SK-N-SH (cell line): ENCODE measurements at regions not wholly inside any gene's neighbourhood (a gene's known extent, or its start where the extent isn't known, plus 50 kb on each side); places are given as distances from the start of the nearest gene placed in this dataset.

Experiments used
- CTCF ChIA-PET: fragments of 300-600, 350-600 bp; formaldehyde crosslinking; extraction: SDS; loops from one replicate; lab custom pipeline; 2021; lab: Yijun Ruan, JAX
- POLR2A ChIA-PET: fragments of 350-600 bp; sonication (Branson Sonifier 250); formaldehyde crosslinking; extraction: SDS; loops from one replicate; lab custom pipeline; 2020; ENCODE audit warnings: antibody characterized with exemption, inconsistent platforms; lab: Yijun Ruan, JAX
- DNase-seq: peaks from one replicate; pipeline ENCODE4 v3.0.0; 2012
- H2AFZ ChIP-seq: fragments of 200-600 bp; sonication (generic); 2 replicates; pipeline ENCODE4 v1.8.1; 2016; ENCODE audit warnings: antibody characterized with exemption, mild to moderate bottlenecking, low read depth
- H3F3A ChIP-seq: fragments of 200-600 bp; sonication (generic); replicated peaks from 2 replicates; pipeline ENCODE3; 2016; ENCODE audit warnings: antibody characterized with exemption, mild to moderate bottlenecking; ENCODE audit not compliant: insufficient read depth
- H3K27ac ChIP-seq, 2 experiments: fragments of 200-500 bp in 1 of 2; fragments of 200-600 bp in 1 of 2; sonication (Bioruptor generic) in 1 of 2; sonication (generic), shearing (Covaris generic) in 1 of 2; 2 replicates each; pipeline versions ENCODE4 v1.5.1 to v1.6.1; 2014 to 2016; ENCODE audit warnings: low read depth in 2 of 2, inconsistent platforms in 1 of 2, low read length in 1 of 2, mild to moderate bottlenecking in 1 of 2, mixed read lengths in 1 of 2
- H3K27me3 ChIP-seq: fragments of 200-600 bp; sonication (generic), shearing (Covaris generic); 2 replicates; pipeline ENCODE4 v1.6.1; 2016; ENCODE audit warnings: mixed run types; ENCODE audit not compliant: insufficient read depth
- H3K36me3 ChIP-seq, 2 experiments: fragments of 200-500 bp in 1 of 2; fragments of 200-600 bp in 1 of 2; sonication (Bioruptor generic) in 1 of 2; sonication (generic) in 1 of 2; replicated peaks in 1 of 2; 2 replicates each; pipeline versions ENCODE3 to v1.5.1; 2014 to 2016; ENCODE audit warnings: low read length in 1 of 2, mild to moderate bottlenecking in 1 of 2; ENCODE audit not compliant: insufficient read depth in 2 of 2, control insufficient read depth in 1 of 2
- H3K4me1 ChIP-seq, 2 experiments: fragments of 200-500 bp in 1 of 2; fragments of 200-600 bp in 1 of 2; sonication (Bioruptor generic) in 1 of 2; sonication (generic), shearing (Covaris generic) in 1 of 2; 2 replicates each; pipeline versions ENCODE4 v1.5.1 to v1.6.1; 2014 to 2016; ENCODE audit warnings: low read depth in 1 of 2, low read length in 1 of 2, mixed run types in 1 of 2; ENCODE audit not compliant: insufficient read depth in 2 of 2, control insufficient read depth in 1 of 2
- H3K4me2 ChIP-seq: fragments of 200-600 bp; sonication (generic), shearing (Covaris generic); 2 replicates; pipeline ENCODE4 v1.6.1; 2017; ENCODE audit warnings: mixed run types
- H3K4me3 ChIP-seq, 2 experiments: fragments of 200-500 bp in 1 of 2; fragments of 200-600 bp in 1 of 2; sonication (Bioruptor generic) in 1 of 2; sonication (generic), shearing (Covaris generic) in 1 of 2; 2 replicates each; pipeline versions ENCODE4 v1.5.1 to v1.8.1; 2014 to 2016; ENCODE audit warnings: low read depth in 2 of 2, inconsistent platforms in 1 of 2, low read length in 1 of 2, mild to moderate bottlenecking in 1 of 2, mixed read lengths in 1 of 2, moderate library complexity in 1 of 2
- H3K79me2 ChIP-seq: fragments of 200-600 bp; sonication (generic); 2 replicates; pipeline ENCODE4 v1.8.1; 2017; ENCODE audit warnings: mild to moderate bottlenecking; ENCODE audit not compliant: insufficient read depth
- H3K9ac ChIP-seq: fragments of 200-600 bp; sonication (generic); 2 replicates; pipeline ENCODE4 v1.6.1; 2017; ENCODE audit warnings: mixed run types
- H3K9me2 ChIP-seq: fragments of 200-600 bp; sonication (generic); 2 replicates; pipeline ENCODE4 v1.6.1; 2017; ENCODE audit warnings: mixed run types
- H3K9me3 ChIP-seq: fragments of 200-600 bp; sonication (generic); 2 replicates; pipeline ENCODE4 v1.6.1; 2017; ENCODE audit warnings: mixed run types, mild to moderate bottlenecking, moderate library complexity
- H4K20me1 ChIP-seq: fragments of 200-600 bp; sonication (generic); 2 replicates; pipeline ENCODE4 v1.6.1; 2017; ENCODE audit warnings: mild to moderate bottlenecking, mixed run types; ENCODE audit not compliant: insufficient read depth
- EP300 ChIP-seq, 2 experiments: IDR thresholded peaks; 2 replicates each; pipeline versions ENCODE4 v1.4.0 to v1.6.1; 2012; ENCODE audit warnings: borderline replicate concordance in 1 of 2, low read depth in 1 of 2, low read length in 1 of 2
- GABPA ChIP-seq: IDR thresholded peaks from 2 replicates; pipeline ENCODE4 v1.4.0; 2012; ENCODE audit warnings: low read depth, mild to moderate bottlenecking
- GATA2 ChIP-seq: sonication (generic); formaldehyde crosslinking; IDR thresholded peaks from 2 replicates; pipeline ENCODE4 v1.5.0; 2020; ENCODE audit warnings: mild to moderate bottlenecking, missing genetic modification reagents
- MEF2A ChIP-seq: IDR thresholded peaks from 2 replicates; pipeline ENCODE4 v1.4.0; 2012; ENCODE audit warnings: low read depth, borderline replicate concordance
- NRF1 ChIP-seq: IDR thresholded peaks from 2 replicates; pipeline ENCODE4 v1.6.1; 2012; ENCODE audit warnings: low read depth, mild to moderate bottlenecking, low read length
- POLR2AphosphoS5 ChIP-seq: IDR thresholded peaks from 2 replicates; pipeline ENCODE4 v1.6.1; 2012; ENCODE audit warnings: low read depth, low read length
- RAD21 ChIP-seq: IDR thresholded peaks from 2 replicates; pipeline ENCODE4 v1.6.1; 2012; ENCODE audit warnings: mild to moderate bottlenecking, low read length
- RCOR1 ChIP-seq: fragments of 150-350 bp; IDR thresholded peaks from 2 replicates; pipeline ENCODE4 v1.6.1; 2017; ENCODE audit warnings: antibody characterized with exemption, low read length
- TAF1 ChIP-seq: IDR thresholded peaks from 2 replicates; pipeline ENCODE4 v1.6.1; 2012; ENCODE audit warnings: low read depth, mild to moderate bottlenecking, low read length, moderate library complexity, borderline replicate concordance
- WGBS: methylation state at CpG from one replicate; pipeline ENCODE4 v1.1.6; 2017; ENCODE audit warnings: low lambda C conversion rate; 5-methylcytosine and 5-hydroxymethylcytosine counted together
- TF ChIP-seq, protein P1 (sequence below): fragments of 200-600 bp; sonication (generic); IDR thresholded peaks from 2 replicates; pipeline ENCODE4 v1.6.1; 2017; ENCODE audit warnings: antibody characterized with exemption, mild to moderate bottlenecking, moderate library complexity
- TF ChIP-seq, protein P2 (sequence below): IDR thresholded peaks from 2 replicates; pipeline ENCODE4 v1.4.0; 2012; ENCODE audit warnings: low read depth, borderline replicate concordance
- TF ChIP-seq, protein P3 (sequence below): fragments of 150-350 bp; IDR thresholded peaks from 2 replicates; pipeline ENCODE4 v1.6.1; 2016; ENCODE audit warnings: mild to moderate bottlenecking, low read depth, low read length
- TF ChIP-seq, protein P4 (sequence below): IDR thresholded peaks from 2 replicates; pipeline ENCODE4 v1.6.1; 2012; ENCODE audit warnings: mild to moderate bottlenecking, low read depth, low read length, moderate library complexity

DNA sequence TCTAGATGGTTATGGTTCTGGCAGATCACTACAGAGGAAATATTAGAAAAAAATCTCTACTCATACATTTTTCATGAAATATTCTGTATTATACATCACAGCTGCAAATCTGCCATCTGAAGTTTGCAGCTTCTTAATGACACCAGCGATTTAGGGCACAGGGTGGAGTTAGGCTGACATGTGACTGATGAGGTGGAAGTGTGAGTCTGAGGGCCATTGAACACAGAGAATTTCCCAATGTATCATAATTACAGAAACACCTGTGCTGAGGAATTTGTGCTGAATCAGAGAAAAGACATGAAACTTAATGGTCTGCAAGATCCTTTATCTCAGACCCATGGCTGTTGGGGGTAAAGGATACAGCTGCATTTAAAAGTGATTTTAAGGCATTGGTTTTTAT, 2025.6 kb upstream of the AGA start:
- Histone ChIP-seq H3K4me3 (no peak overlapping the region), H3K4me1 (no peaks in the 10 kb centered on the region), H3K9me3 (no peaks in the 10 kb centered on the region), H3K27ac (no peak overlapping the region), H3K79me2 (no peaks in the 10 kb centered on the region), H3K27me3 (no peaks in the 10 kb centered on the region), H3K36me3 (no peaks in the 10 kb centered on the region), H2AFZ (no peak overlapping the region), H3F3A (no peaks in the 10 kb centered on the region), H4K20me1 (no peaks in the 10 kb centered on the region), H3K9me2 (0 out of 2 replicates have a peak, but pooled peaks cover 3% of the 10 kb centered on the region), H3K4me2 (no peak overlapping the region), H3K9ac (no peak overlapping the region)
- POLR2A ChIA-PET = no interaction called here
- CTCF ChIA-PET = no interaction called here
- TF ChIP-seq, protein P1, sequence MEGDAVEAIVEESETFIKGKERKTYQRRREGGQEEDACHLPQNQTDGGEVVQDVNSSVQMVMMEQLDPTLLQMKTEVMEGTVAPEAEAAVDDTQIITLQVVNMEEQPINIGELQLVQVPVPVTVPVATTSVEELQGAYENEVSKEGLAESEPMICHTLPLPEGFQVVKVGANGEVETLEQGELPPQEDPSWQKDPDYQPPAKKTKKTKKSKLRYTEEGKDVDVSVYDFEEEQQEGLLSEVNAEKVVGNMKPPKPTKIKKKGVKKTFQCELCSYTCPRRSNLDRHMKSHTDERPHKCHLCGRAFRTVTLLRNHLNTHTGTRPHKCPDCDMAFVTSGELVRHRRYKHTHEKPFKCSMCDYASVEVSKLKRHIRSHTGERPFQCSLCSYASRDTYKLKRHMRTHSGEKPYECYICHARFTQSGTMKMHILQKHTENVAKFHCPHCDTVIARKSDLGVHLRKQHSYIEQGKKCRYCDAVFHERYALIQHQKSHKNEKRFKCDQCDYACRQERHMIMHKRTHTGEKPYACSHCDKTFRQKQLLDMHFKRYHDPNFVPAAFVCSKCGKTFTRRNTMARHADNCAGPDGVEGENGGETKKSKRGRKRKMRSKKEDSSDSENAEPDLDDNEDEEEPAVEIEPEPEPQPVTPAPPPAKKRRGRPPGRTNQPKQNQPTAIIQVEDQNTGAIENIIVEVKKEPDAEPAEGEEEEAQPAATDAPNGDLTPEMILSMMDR = no peak
- TF ChIP-seq NRF1 (no peak), RCOR1 (no peak), GATA2 (CRISPR knock-in tag) (no peak), POLR2AphosphoS5 (no peak), EP300 (IDR thresholded peaks at IDR 0.05; ENCODE audit: borderline replicate concordance in 1 of 2, low read depth in 1 of 2, low read length in 1 of 2) (no peak), GABPA (no peak), MEF2A (no peak), RAD21 (no peak), TAF1 (no peak)
- TF ChIP-seq, protein P2, sequence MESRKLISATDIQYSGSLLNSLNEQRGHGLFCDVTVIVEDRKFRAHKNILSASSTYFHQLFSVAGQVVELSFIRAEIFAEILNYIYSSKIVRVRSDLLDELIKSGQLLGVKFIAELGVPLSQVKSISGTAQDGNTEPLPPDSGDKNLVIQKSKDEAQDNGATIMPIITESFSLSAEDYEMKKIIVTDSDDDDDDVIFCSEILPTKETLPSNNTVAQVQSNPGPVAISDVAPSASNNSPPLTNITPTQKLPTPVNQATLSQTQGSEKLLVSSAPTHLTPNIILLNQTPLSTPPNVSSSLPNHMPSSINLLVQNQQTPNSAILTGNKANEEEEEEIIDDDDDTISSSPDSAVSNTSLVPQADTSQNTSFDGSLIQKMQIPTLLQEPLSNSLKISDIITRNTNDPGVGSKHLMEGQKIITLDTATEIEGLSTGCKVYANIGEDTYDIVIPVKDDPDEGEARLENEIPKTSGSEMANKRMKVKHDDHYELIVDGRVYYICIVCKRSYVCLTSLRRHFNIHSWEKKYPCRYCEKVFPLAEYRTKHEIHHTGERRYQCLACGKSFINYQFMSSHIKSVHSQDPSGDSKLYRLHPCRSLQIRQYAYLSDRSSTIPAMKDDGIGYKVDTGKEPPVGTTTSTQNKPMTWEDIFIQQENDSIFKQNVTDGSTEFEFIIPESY = no peak
- TF ChIP-seq, protein P3, sequence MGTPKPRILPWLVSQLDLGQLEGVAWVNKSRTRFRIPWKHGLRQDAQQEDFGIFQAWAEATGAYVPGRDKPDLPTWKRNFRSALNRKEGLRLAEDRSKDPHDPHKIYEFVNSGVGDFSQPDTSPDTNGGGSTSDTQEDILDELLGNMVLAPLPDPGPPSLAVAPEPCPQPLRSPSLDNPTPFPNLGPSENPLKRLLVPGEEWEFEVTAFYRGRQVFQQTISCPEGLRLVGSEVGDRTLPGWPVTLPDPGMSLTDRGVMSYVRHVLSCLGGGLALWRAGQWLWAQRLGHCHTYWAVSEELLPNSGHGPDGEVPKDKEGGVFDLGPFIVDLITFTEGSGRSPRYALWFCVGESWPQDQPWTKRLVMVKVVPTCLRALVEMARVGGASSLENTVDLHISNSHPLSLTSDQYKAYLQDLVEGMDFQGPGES = no peak
- TF ChIP-seq, protein P4, sequence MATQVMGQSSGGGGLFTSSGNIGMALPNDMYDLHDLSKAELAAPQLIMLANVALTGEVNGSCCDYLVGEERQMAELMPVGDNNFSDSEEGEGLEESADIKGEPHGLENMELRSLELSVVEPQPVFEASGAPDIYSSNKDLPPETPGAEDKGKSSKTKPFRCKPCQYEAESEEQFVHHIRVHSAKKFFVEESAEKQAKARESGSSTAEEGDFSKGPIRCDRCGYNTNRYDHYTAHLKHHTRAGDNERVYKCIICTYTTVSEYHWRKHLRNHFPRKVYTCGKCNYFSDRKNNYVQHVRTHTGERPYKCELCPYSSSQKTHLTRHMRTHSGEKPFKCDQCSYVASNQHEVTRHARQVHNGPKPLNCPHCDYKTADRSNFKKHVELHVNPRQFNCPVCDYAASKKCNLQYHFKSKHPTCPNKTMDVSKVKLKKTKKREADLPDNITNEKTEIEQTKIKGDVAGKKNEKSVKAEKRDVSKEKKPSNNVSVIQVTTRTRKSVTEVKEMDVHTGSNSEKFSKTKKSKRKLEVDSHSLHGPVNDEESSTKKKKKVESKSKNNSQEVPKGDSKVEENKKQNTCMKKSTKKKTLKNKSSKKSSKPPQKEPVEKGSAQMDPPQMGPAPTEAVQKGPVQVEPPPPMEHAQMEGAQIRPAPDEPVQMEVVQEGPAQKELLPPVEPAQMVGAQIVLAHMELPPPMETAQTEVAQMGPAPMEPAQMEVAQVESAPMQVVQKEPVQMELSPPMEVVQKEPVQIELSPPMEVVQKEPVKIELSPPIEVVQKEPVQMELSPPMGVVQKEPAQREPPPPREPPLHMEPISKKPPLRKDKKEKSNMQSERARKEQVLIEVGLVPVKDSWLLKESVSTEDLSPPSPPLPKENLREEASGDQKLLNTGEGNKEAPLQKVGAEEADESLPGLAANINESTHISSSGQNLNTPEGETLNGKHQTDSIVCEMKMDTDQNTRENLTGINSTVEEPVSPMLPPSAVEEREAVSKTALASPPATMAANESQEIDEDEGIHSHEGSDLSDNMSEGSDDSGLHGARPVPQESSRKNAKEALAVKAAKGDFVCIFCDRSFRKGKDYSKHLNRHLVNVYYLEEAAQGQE = no peak
- WGBS = 4% methylated on average over 1 of the region's 1 CpG
- DNase-seq = no peak
